ENCODE measurements at regions not wholly inside any gene's neighbourhood (a gene's known extent, or its start where the extent isn't known, plus 50 kb on each side); places are given as distances from the start of the nearest gene placed in this dataset.

- TF ChIP-seq ZNF654 (tag by site-specific recombination; IDR thresholded peaks at IDR 0.05; ENCODE audit: low read depth): no peak
- TF ChIP-seq ZNF394 (tag by site-specific recombination; IDR thresholded peaks at IDR 0.05; ENCODE audit: borderline replicate concordance): no peak
- no peak for TF ChIP-seq CTCF (tag by site-specific recombination; IDR thresholded peaks at IDR 0.05)
- TF ChIP-seq ZSCAN30 (tag by site-specific recombination; IDR thresholded peaks at IDR 0.05): no peak
- TF ChIP-seq ZNF639 (tag by site-specific recombination; IDR thresholded peaks at IDR 0.05): no peak
- TF ChIP-seq ZNF23 (tag by site-specific recombination; IDR thresholded peaks at IDR 0.05; ENCODE audit: borderline replicate concordance): no peak
- no peak for TF ChIP-seq ZNF660 (tag by site-specific recombination; IDR thresholded peaks at IDR 0.05)
- no peak for TF ChIP-seq ZNF707 (tag by site-specific recombination; IDR thresholded peaks at IDR 0.05)
Measured at GRCh38 chr1:60872426-60873054, 209.8 kb upstream of the NFIA start (continued).

DNA sequence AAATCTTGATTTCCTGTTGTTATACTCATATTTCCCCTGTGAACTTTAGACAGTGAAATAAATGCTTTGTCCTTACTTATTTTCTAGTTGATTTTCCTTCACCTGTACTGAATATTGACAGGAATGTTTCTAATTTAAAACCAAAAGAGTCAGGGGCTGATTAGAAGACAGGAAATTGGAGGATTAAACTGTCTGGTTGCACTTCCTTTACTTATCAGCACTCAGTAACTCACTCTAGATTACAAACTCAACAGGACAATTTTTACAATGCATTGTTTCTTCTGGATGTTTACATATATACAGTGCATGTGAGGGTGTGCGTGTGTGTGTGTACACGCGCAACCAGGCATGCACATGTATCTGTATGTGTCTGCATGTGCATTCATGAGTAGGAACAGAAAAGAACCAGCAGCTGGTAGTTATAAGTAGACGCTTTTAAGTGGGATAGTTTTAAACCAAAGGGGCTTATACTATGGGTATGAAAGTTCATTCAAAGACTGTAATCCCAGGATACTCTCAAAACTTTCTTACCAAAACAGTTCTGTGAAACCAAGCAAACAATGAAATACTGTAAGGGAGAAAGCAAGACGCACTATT, 212.0 kb upstream of the NFIA start:
- no peak overlapping the region for H3K4me3 ChIP-seq (ENCODE audit: low read depth, low read length)
- H3K27ac ChIP-seq (ENCODE audit: extremely low read depth, low read depth, low read length): no peak overlapping the region
- H3K36me3 ChIP-seq (ENCODE audit: control insufficient read depth in 2 of 2, insufficient read depth in 1 of 2, low read length in 2 of 2): no peaks in the 10 kb centered on the region
- H3K4me1 ChIP-seq (ENCODE audit: control insufficient read depth, insufficient read depth, low read length): no peaks in the 10 kb centered on the region
- ChIA-PET CTCF (no interaction called here), POLR2A (no interaction called here)
- TF ChIP-seq ZNF626 (tag by site-specific recombination; IDR thresholded peaks at IDR 0.05) (no peak), ZSCAN4 (tag by site-specific recombination; IDR thresholded peaks at IDR 0.05) (0 out of 2 replicates have a peak, but pooled peaks have one; percentile 26)
- no peaks in the 10 kb centered on the region for H3K9me3 ChIP-seq (ENCODE audit: control insufficient read depth, insufficient read depth, low read depth, low read length)

DNA sequence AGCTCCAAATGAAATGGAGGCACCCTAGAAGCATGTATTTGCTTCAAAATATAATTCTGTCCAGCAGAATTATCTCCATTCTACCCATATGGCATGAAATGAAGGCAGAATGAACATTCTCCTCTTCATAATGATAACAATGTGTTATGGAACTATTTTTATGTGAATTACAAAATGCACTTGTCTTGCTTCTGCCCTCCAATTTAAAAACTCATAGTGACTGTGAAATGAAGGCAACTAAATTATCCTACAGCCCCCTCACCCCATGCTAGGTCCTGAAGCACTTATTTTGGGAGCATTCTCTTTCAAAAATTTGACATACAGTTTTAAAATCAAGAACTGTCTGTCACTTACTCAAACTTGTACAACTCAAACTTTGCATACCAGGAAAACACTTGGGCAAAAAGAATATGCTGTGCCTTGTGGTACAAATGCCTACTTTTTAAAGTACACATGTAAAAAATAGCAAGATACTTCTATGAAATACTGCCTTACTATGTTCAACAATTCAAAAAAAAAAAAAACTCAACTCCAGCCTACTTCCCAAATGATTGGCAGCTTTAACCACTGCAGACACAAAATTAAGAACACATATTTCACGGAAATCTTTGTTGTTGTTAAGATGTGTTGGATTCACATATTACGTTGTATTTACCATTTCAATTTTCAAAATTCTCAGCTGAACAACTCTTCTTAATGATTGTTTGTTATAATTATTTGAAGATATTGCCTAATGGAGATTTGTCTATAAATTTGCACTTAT, 213.3 kb upstream of the NFIA start:
- Histone ChIP-seq H3K36me3 (ENCODE audit: control insufficient read depth in 2 of 2, insufficient read depth in 1 of 2, low read length in 2 of 2) (no peaks in the 10 kb centered on the region), H3K4me3 (ENCODE audit: low read depth, low read length) (no peak overlapping the region), H3K9me3 (ENCODE audit: control insufficient read depth, insufficient read depth, low read depth, low read length) (no peaks in the 10 kb centered on the region), H3K4me1 (ENCODE audit: control insufficient read depth, insufficient read depth, low read length) (no peaks in the 10 kb centered on the region), H3K27ac (ENCODE audit: extremely low read depth, low read depth, low read length) (no peak overlapping the region)
- ChIA-PET POLR2A (no interaction called here), CTCF (interaction anchor here (0.6 to 0.7 kb wide), 2 partner anchors 18 to 21 kb away, joined by 3 read pairs; no protein-coding TSS in a partner anchor)
- TF ChIP-seq ZNF777 (tag by site-specific recombination; IDR thresholded peaks at IDR 0.05; ENCODE audit: borderline replicate concordance): no peak
- no peak for TF ChIP-seq ZNF16 (tag by site-specific recombination; IDR thresholded peaks at IDR 0.05; ENCODE audit: low read depth)
- no peak for TF ChIP-seq ZNF175 (tag by site-specific recombination; IDR thresholded peaks at IDR 0.05)
- TF ChIP-seq ZNF302 (tag by site-specific recombination; IDR thresholded peaks at IDR 0.05; ENCODE audit: low read depth): no peak

Measured in HEK293 (cell line).